HepG2 (cell line): ENCODE measurements at regions not wholly inside any gene's neighbourhood (a gene's known extent, or its start where the extent isn't known, plus 50 kb on each side); places are given as distances from the start of the nearest gene placed in this dataset.

Experiments
- ATAC-seq: fragments of 200-7000 bp; cut with Tn5 transposase; 3 replicates; pipeline ENCODE4 v1.9.1; 2020; ENCODE audit warnings: mild to moderate bottlenecking, moderate library complexity
- BruUV-seq: library from RNA; stranded (reverse); fragments of 400-500 nt; replicated peaks from 2 replicates; lab custom pipeline; 2021; lab: Mats Ljungman, UMichigan
- CTCF ChIA-PET: fragments of 300-600 bp; formaldehyde crosslinking; extraction: SDS; loops from one replicate; lab custom pipeline; 2021; ENCODE audit warnings: low total read pairs, inconsistent platforms, low intra/inter-chr PET ratio; lab: Yijun Ruan, JAX
- POLR2A ChIA-PET: fragments of 350-600 bp; sonication (Branson Sonifier 250); formaldehyde crosslinking; loops from one replicate; lab custom pipeline; 2020; ENCODE audit warnings: antibody characterized with exemption, inconsistent platforms; lab: Yijun Ruan, JAX
- DNase-seq: peaks from one replicate; pipeline ENCODE4 v3.0.0-alpha.2; 2015; ENCODE audit warnings: low spot score
- FAIRE-seq: peaks from 3 replicates; lab custom pipeline; 2011; peaks lifted over from hg19 to GRCh38; lab: Jason Lieb, UNC
- H2AFZ ChIP-seq: one replicate; pipeline ENCODE4 v1.6.1; 2011; ENCODE audit warnings: low read length, inconsistent platforms
- H3K27ac ChIP-seq: fragments of 300-600 bp; 3 replicates; pipeline ENCODE4 v1.8.0; 2011; ENCODE audit warnings: mixed run types, mild to moderate bottlenecking, mixed read lengths, low read length, inconsistent platforms; ENCODE audit not compliant: insufficient read depth; ENCODE audit errors: extremely low read length
- H3K27me3 ChIP-seq, 2 experiments: fragments of 200-600 bp in 1 of 2; 2 replicates in 1 of 2; 3 replicates in 1 of 2; pipeline versions ENCODE4 v1.6.0 to v1.8.0; 2011; ENCODE audit warnings: low read length in 2 of 2, mild to moderate bottlenecking in 2 of 2, moderate library complexity in 2 of 2, inconsistent platforms in 1 of 2; ENCODE audit not compliant: insufficient read depth in 2 of 2, control insufficient read depth in 1 of 2
- H3K36me3 ChIP-seq, 2 experiments: fragments of 200-600 bp in 1 of 2; replicated peaks in 1 of 2; 2 replicates in 1 of 2; 3 replicates in 1 of 2; pipeline versions ENCODE4 v1.5.1 to v1.8.0; 2011; ENCODE audit warnings: low read length in 2 of 2, inconsistent platforms in 1 of 2; ENCODE audit not compliant: insufficient read depth in 2 of 2, control insufficient read depth in 1 of 2
- H3K4me1 ChIP-seq: 2 replicates; pipeline ENCODE4 v1.5.1; 2012; ENCODE audit warnings: low read length, inconsistent platforms; ENCODE audit not compliant: insufficient read depth
- H3K4me2 ChIP-seq: 2 replicates; pipeline ENCODE4 v1.6.0; 2011; ENCODE audit warnings: low read depth, low read length, inconsistent platforms
- H3K4me3 ChIP-seq, 3 experiments: fragments of 200-600 bp in 1 of 3; sonication (generic), shearing (Covaris generic) in 1 of 3; replicated peaks in 1 of 3; 2 replicates each; pipeline ENCODE4 v1.5.1; 2011 to 2016; ENCODE audit warnings: low read length in 3 of 3, inconsistent platforms in 2 of 3, low read depth in 2 of 3, mild to moderate bottlenecking in 2 of 3, control low read depth in 1 of 3, mixed read lengths in 1 of 3; ENCODE audit not compliant: insufficient read depth in 1 of 3
- H3K79me2 ChIP-seq: one replicate; pipeline ENCODE4 v1.6.1; 2011; ENCODE audit warnings: low read length, inconsistent platforms; ENCODE audit not compliant: insufficient read depth
- H3K9ac ChIP-seq: 2 replicates; pipeline ENCODE4 v1.6.0; 2011; ENCODE audit warnings: mild to moderate bottlenecking, low read depth, low read length, inconsistent platforms; ENCODE audit not compliant: insufficient read depth
- H3K9me3 ChIP-seq: 2 replicates; pipeline ENCODE4 v1.5.1; 2012; ENCODE audit warnings: mild to moderate bottlenecking, low read length
- H4K20me1 ChIP-seq: 2 replicates; pipeline ENCODE4 v1.6.0; 2011; ENCODE audit warnings: inconsistent platforms, mild to moderate bottlenecking, low read length, moderate library complexity; ENCODE audit not compliant: insufficient read depth
- ARID2 ChIP-seq: sonication (generic); formaldehyde crosslinking; IDR thresholded peaks from 2 replicates; pipeline ENCODE4 v1.8.1; 2022; ENCODE audit warnings: mild to moderate bottlenecking, missing genetic modification reagents, borderline replicate concordance
- GMEB2 ChIP-seq: IDR thresholded peaks from 2 replicates; pipeline ENCODE4 v1.6.1; 2016; ENCODE audit warnings: missing biosample characterization, missing genetic modification reagents, low read depth
- HNF1A ChIP-seq, 2 experiments: sonication (generic) in 1 of 2; formaldehyde crosslinking in 1 of 2; IDR thresholded peaks; 2 replicates each; pipeline versions ENCODE4 v1.4.0 to v1.6.1; 2016 to 2020; ENCODE audit warnings: borderline replicate concordance in 1 of 2, low read depth in 1 of 2, mild to moderate bottlenecking in 1 of 2, missing genetic modification reagents in 1 of 2
- HOXA5 ChIP-seq: sonication (generic); formaldehyde crosslinking; IDR thresholded peaks from 2 replicates; pipeline ENCODE4 v1.4.0; 2020; ENCODE audit warnings: missing genetic modification reagents
- KDM6A ChIP-seq: IDR thresholded peaks from 2 replicates; pipeline ENCODE4 v1.6.1; 2016; ENCODE audit warnings: low read depth
- MIER3 ChIP-seq: IDR thresholded peaks from 2 replicates; pipeline ENCODE4 v1.6.1; 2016; ENCODE audit warnings: missing compliant biosample characterization, borderline replicate concordance
- PITX1 ChIP-seq: sonication (generic); formaldehyde crosslinking; IDR thresholded peaks from 2 replicates; pipeline ENCODE4 v1.5.1; 2020; ENCODE audit warnings: mild to moderate bottlenecking, missing genetic modification reagents
- RXRB ChIP-seq: IDR thresholded peaks from 2 replicates; pipeline ENCODE4 v1.6.1; 2016; ENCODE audit warnings: borderline replicate concordance, missing genetic modification reagents, missing compliant biosample characterization
- SP2 ChIP-seq: sonication (generic); formaldehyde crosslinking; IDR thresholded peaks from 2 replicates; pipeline ENCODE4 v1.5.1; 2020; ENCODE audit warnings: mild to moderate bottlenecking, missing genetic modification reagents
- SUZ12 ChIP-seq: fragments of 150-350 bp; IDR thresholded peaks from 2 replicates; pipeline ENCODE4 v1.6.1; 2014; ENCODE audit warnings: low read depth, low read length
- TFE3 ChIP-seq: IDR thresholded peaks from 2 replicates; pipeline ENCODE4 v1.6.1; 2016
- ZC3H13 ChIP-seq: sonication (generic); formaldehyde crosslinking; IDR thresholded peaks from 2 replicates; pipeline ENCODE4 v1.8.1; 2023; ENCODE audit warnings: mild to moderate bottlenecking, missing genetic modification reagents, moderate library complexity
- ZFP1 ChIP-seq: IDR thresholded peaks from 2 replicates; pipeline ENCODE4 v1.6.1; 2016
- ZNF143 ChIP-seq: sonication (generic); formaldehyde crosslinking; IDR thresholded peaks from 2 replicates; pipeline ENCODE4 v1.4.0; 2020; ENCODE audit warnings: missing genetic modification reagents
- ZNF7 ChIP-seq: IDR thresholded peaks from 2 replicates; pipeline ENCODE4 v1.6.1; 2016; ENCODE audit warnings: missing biosample characterization, missing genetic modification reagents
- ZNF747 ChIP-seq: sonication (generic); formaldehyde crosslinking; IDR thresholded peaks from 2 replicates; pipeline ENCODE4 v1.8.1; 2023; ENCODE audit warnings: missing genetic modification reagents, mild to moderate bottlenecking, borderline replicate concordance
- WGBS: methylation state at CpG from one replicate; pipeline ENCODE4 v1.1.6; 2017; ENCODE audit warnings: low lambda C conversion rate; 5-methylcytosine and 5-hydroxymethylcytosine counted together
- in situ Hi-C: cut with HindIII; loops from 2 replicates; pipeline ENCODE4 v1.10.0; 2017; ENCODE audit warnings: low pct_unique_long_range_greater_than_20kb; ENCODE audit not compliant: extremely low pct_ligation_motif_present
- intact Hi-C: fragments of 100-400 bp; cut with micrococcal nuclease; formaldehyde crosslinking; loops from one replicate; pipeline ENCODE4 v1.10.0; 2022; ENCODE audit not compliant: unreplicated experiment

- POLR2A ChIA-PET, result no interaction called here
- WGBS, result 0% methylated on average over 2 of the region's 2 CpGs
- TF ChIP-seq ZFP1, result no peak
- TF ChIP-seq GMEB2, result no peak
- no peak for TF ChIP-seq ZNF747 (CRISPR knock-in tag)
- no peak for TF ChIP-seq ARID2 (CRISPR knock-in tag)
- TF ChIP-seq ZC3H13 (CRISPR knock-in tag), result no peak
- TF ChIP-seq ZNF143 (CRISPR knock-in tag), result no peak
- no peak for TF ChIP-seq HNF1A (IDR thresholded peaks at IDR 0.05; ENCODE audit: low read depth)
- no peak for TF ChIP-seq HNF1A (CRISPR knock-in tag; IDR thresholded peaks at IDR 0.05; ENCODE audit: borderline replicate concordance)
- TF ChIP-seq RXRB (CRISPR knock-in tag), result no peak
- TF ChIP-seq PITX1 (CRISPR knock-in tag), result no peak
- TF ChIP-seq ZNF7 (CRISPR knock-in tag), result no peak
- no peak for TF ChIP-seq HOXA5 (CRISPR knock-in tag)
- TF ChIP-seq KDM6A (CRISPR knock-in tag), result no peak
- TF ChIP-seq MIER3 (CRISPR knock-in tag), result no peak
- no peak for TF ChIP-seq SUZ12
- no peak for TF ChIP-seq TFE3 (CRISPR knock-in tag)
- TF ChIP-seq SP2 (CRISPR knock-in tag), result no peak
Measured at GRCh38 chr21:28311411-28312190, 681.1 kb downstream of the LTN1 start.

More at GRCh38 chr21:28311411-28312190, 681.1 kb downstream of the LTN1 start:
- ATAC-seq (no peak), DNase-seq (no peak), FAIRE-seq (no peak)
- H3K27ac ChIP-seq, result no peak overlapping the region
- no peaks in the 10 kb centered on the region for H3K36me3 ChIP-seq
- no TSS peak for BruUV-seq
- intact Hi-C loops, result no loop called here
- CTCF ChIA-PET, result no interaction called here
- H3K4me2 ChIP-seq, result no peak overlapping the region
- H3K9me3 ChIP-seq, result peaks cover 72% of the 10 kb centered on the region
- H3K27me3 ChIP-seq, result no peaks in the 10 kb centered on the region
- no peak overlapping the region for H3K9ac ChIP-seq
- H2AFZ ChIP-seq, result no peak overlapping the region
- no peaks in the 10 kb centered on the region for H3K4me1 ChIP-seq
- in situ Hi-C loops, result no loop called here
- no peaks in the 10 kb centered on the region for H3K79me2 ChIP-seq
- no peak overlapping the region for H3K4me3 ChIP-seq
- H4K20me1 ChIP-seq, result no peaks in the 10 kb centered on the region
